ENCODE measurements at regions not wholly inside any gene's neighbourhood (a gene's known extent, or its start where the extent isn't known, plus 50 kb on each side); places are given as distances from the start of the nearest gene placed in this dataset.
A peak's percentile ranks its signal among the peaks of the same experiment; 100 is the strongest.

DNA sequence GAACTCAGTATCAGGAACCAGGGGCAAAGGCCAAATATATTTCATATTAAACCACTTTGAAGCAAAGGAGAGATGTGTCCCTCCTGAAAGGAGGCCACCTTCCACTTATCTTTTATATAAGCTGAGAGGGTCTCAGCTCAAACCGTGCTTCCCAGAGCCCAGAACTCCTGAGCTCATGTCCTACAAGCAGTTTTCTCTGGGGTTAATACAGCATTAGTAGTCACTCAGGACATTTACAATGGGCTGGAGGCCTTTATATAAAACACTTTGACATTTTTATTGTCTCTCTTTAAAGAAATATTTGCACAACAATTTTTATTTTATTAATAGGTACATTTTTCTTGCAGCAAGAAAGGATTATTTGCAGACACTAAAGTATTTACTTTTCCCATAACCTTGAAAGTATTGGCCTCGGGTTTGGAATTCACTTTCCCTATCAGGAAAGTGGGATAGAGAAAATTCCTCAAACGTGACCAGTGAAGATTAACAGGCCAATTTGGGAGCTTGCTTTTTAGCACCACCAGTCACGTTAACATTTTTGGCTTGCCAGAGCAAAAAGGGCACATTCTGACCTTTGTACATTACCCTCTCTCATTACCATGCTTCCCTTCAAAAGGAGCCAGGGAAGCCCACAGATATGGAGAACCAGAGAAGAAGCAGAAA, 464.9 kb upstream of the NRP1 start:
- TF ChIP-seq, protein P1, sequence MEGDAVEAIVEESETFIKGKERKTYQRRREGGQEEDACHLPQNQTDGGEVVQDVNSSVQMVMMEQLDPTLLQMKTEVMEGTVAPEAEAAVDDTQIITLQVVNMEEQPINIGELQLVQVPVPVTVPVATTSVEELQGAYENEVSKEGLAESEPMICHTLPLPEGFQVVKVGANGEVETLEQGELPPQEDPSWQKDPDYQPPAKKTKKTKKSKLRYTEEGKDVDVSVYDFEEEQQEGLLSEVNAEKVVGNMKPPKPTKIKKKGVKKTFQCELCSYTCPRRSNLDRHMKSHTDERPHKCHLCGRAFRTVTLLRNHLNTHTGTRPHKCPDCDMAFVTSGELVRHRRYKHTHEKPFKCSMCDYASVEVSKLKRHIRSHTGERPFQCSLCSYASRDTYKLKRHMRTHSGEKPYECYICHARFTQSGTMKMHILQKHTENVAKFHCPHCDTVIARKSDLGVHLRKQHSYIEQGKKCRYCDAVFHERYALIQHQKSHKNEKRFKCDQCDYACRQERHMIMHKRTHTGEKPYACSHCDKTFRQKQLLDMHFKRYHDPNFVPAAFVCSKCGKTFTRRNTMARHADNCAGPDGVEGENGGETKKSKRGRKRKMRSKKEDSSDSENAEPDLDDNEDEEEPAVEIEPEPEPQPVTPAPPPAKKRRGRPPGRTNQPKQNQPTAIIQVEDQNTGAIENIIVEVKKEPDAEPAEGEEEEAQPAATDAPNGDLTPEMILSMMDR (conservative IDR thresholded peaks at IDR 0.05 in 1 of 2, IDR thresholded peaks at IDR 0.05 in 1 of 2; ENCODE audit: low read depth in 1 of 2, low read length in 2 of 2): no peak
- TF ChIP-seq EZH2 (IDR thresholded peaks at IDR 0.05; ENCODE audit: low read length, missing control alignments): no peak
- Histone ChIP-seq H3K79me2 (ENCODE audit: control insufficient read depth, insufficient read depth, low read length) (no peaks in the 10 kb centered on the region), H3K27ac (ENCODE audit: insufficient read depth, low read length) (no peak overlapping the region), H3K4me1 (ENCODE audit: control insufficient read depth, extremely low read depth, insufficient read depth, low read length) (no peaks in the 10 kb centered on the region), H3K27me3 (ENCODE audit: control insufficient read depth, insufficient read depth, low read length) (no peaks in the 10 kb centered on the region), H2AFZ (ENCODE audit: low read length) (no peak overlapping the region), H3K9ac (ENCODE audit: insufficient read depth, low read length) (no peak overlapping the region), H3K36me3 (ENCODE audit: control insufficient read depth, insufficient read depth, low read length) (no peaks in the 10 kb centered on the region), H3K4me3 (replicated peaks in 1 of 4; ENCODE audit: control extremely low read depth in 1 of 4, insufficient read depth in 1 of 4, low read depth in 3 of 4, low read length in 4 of 4) (no peak overlapping the region), H3K4me2 (ENCODE audit: extremely low read depth, insufficient read depth, low read length) (no peak overlapping the region), H4K20me1 (ENCODE audit: control insufficient read depth, extremely low read depth, insufficient read depth, low read length) (no peaks in the 10 kb centered on the region), H3K9me3 (ENCODE audit: control insufficient read depth, insufficient read depth, low read depth, low read length) (no peaks in the 10 kb centered on the region)
- DNase-seq (ENCODE audit: low read depth in 2 of 2): peak in 1 of 2 donors; percentile 29

DNA sequence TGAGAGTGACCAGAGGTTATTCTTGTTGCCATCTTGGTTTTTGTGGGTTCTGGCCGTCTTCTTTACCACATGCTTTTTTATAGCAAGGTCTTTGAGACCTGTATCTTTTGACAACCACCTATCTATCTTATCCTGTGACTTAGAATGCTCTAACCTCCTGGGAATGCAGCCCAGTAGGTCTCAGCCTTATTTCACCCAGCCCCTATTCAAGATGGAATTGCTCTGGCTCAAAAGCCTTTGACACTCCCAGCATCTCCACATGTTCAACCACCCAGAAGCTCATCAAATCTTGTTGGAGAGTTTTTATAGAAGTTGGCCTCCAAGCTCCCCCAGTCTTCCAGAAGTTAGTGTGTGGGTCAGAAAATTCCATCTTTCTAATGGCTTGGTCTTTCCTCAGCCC, 464.3 kb upstream of the NRP1 start:
- Histone ChIP-seq H3K9ac (ENCODE audit: insufficient read depth, low read length) (no peak overlapping the region), H4K20me1 (ENCODE audit: control insufficient read depth, extremely low read depth, insufficient read depth, low read length) (no peaks in the 10 kb centered on the region), H3K79me2 (ENCODE audit: control insufficient read depth, insufficient read depth, low read length) (no peaks in the 10 kb centered on the region), H2AFZ (ENCODE audit: low read length) (no peak overlapping the region), H3K4me1 (ENCODE audit: control insufficient read depth, extremely low read depth, insufficient read depth, low read length) (no peaks in the 10 kb centered on the region), H3K9me3 (ENCODE audit: control insufficient read depth, insufficient read depth, low read depth, low read length) (no peaks in the 10 kb centered on the region), H3K27me3 (ENCODE audit: control insufficient read depth, insufficient read depth, low read length) (no peaks in the 10 kb centered on the region), H3K4me2 (ENCODE audit: extremely low read depth, insufficient read depth, low read length) (no peak overlapping the region), H3K27ac (ENCODE audit: insufficient read depth, low read length) (no peak overlapping the region), H3K4me3 (replicated peaks in 1 of 4; ENCODE audit: control extremely low read depth in 1 of 4, insufficient read depth in 1 of 4, low read depth in 3 of 4, low read length in 4 of 4) (no peak overlapping the region), H3K36me3 (ENCODE audit: control insufficient read depth, insufficient read depth, low read length) (no peaks in the 10 kb centered on the region)
- peak in 1 of 2 donors; percentile 34 for DNase-seq (ENCODE audit: low read depth in 2 of 2)
- TF ChIP-seq, protein P1 (conservative IDR thresholded peaks at IDR 0.05 in 1 of 2, IDR thresholded peaks at IDR 0.05 in 1 of 2; ENCODE audit: low read depth in 1 of 2, low read length in 2 of 2): no peak
- no peak for TF ChIP-seq EZH2 (IDR thresholded peaks at IDR 0.05; ENCODE audit: low read length, missing control alignments)

DNA sequence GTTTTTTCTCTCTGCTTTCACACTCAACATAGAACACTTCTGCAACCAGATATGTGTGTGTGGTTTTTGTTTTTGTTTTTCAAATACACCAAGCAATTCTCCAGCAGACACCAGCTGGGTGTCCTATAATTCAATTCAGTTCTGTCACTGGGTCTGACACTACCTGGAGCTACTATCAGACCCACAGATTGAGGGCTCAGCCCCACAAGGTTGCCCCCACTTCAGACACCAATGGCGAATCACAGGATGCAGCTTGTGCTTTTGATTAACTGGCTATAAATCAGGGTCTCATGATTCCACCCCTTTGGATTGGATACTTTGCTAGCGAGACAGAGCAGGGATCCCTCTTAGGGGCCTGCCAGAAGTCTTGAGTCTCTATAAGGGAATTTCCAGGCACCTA, 462.2 kb upstream of the NRP1 start:
- Histone ChIP-seq H4K20me1 (ENCODE audit: control insufficient read depth, extremely low read depth, insufficient read depth, low read length) (no peaks in the 10 kb centered on the region), H3K4me1 (ENCODE audit: control insufficient read depth, extremely low read depth, insufficient read depth, low read length) (no peaks in the 10 kb centered on the region), H3K27ac (ENCODE audit: insufficient read depth, low read length) (no peak overlapping the region), H3K36me3 (ENCODE audit: control insufficient read depth, insufficient read depth, low read length) (no peaks in the 10 kb centered on the region), H3K79me2 (ENCODE audit: control insufficient read depth, insufficient read depth, low read length) (no peaks in the 10 kb centered on the region), H3K9ac (ENCODE audit: insufficient read depth, low read length) (no peak overlapping the region), H2AFZ (ENCODE audit: low read length) (no peak overlapping the region), H3K27me3 (ENCODE audit: control insufficient read depth, insufficient read depth, low read length) (no peaks in the 10 kb centered on the region), H3K4me3 (replicated peaks in 1 of 4; ENCODE audit: control extremely low read depth in 1 of 4, insufficient read depth in 1 of 4, low read depth in 3 of 4, low read length in 4 of 4) (no peak overlapping the region), H3K9me3 (ENCODE audit: control insufficient read depth, insufficient read depth, low read depth, low read length) (no peaks in the 10 kb centered on the region), H3K4me2 (ENCODE audit: extremely low read depth, insufficient read depth, low read length) (no peak overlapping the region)
- TF ChIP-seq, protein P1 (conservative IDR thresholded peaks at IDR 0.05 in 1 of 2, IDR thresholded peaks at IDR 0.05 in 1 of 2; ENCODE audit: low read depth in 1 of 2, low read length in 2 of 2): no peak
- no peak for TF ChIP-seq EZH2 (IDR thresholded peaks at IDR 0.05; ENCODE audit: low read length, missing control alignments)
- DNase-seq (ENCODE audit: low read depth in 2 of 2): no peak
